Thyroid gland (tissue), 4 donors: ENCODE measurements at regions not wholly inside any gene's neighbourhood (a gene's known extent, or its start where the extent isn't known, plus 50 kb on each side); places are given as distances from the start of the nearest gene placed in this dataset.

Source experiments
- POLR2A ChIP-seq, 2 donors: fragments of 450-650 bp; IDR thresholded peaks; one replicate each; pipeline ENCODE4 v1.6.1; 2017; ENCODE audit warnings: antibody characterized with exemption in 2 of 2, mild to moderate bottlenecking in 2 of 2, moderate library complexity in 1 of 2
- TF ChIP-seq, protein P1 (sequence below), 6 experiments: fragments of 200-600 bp in 3 of 6; fragments of 450-650 bp in 3 of 6; sonication (generic) in 3 of 6; IDR thresholded peaks; one replicate each; pipeline ENCODE4 v1.5.1; 2016 to 2019; ENCODE audit warnings: antibody characterized with exemption in 6 of 6, mild to moderate bottlenecking in 2 of 6, inconsistent platforms in 1 of 6, moderate library complexity in 1 of 6

DNA sequence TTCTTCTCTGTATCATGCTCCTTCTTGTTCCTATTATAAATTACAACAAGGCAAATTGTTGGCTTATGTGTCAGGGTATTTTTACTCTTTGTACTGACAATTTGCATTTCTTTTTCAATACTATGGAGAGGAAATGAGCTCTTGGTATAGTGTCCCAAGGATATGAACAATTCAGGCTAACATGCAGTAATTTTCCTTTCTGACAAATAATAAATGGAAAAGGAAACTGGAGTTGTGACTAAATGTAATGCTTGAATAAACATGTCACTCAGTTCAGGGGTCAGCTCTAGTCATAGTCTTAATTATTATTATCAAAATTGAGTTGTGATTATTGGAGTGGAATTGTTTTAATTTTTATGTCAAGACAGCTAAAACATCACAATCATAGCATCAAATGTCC lies 256.0 kb upstream of the ZPLD1 start:
- TF ChIP-seq, protein P1, sequence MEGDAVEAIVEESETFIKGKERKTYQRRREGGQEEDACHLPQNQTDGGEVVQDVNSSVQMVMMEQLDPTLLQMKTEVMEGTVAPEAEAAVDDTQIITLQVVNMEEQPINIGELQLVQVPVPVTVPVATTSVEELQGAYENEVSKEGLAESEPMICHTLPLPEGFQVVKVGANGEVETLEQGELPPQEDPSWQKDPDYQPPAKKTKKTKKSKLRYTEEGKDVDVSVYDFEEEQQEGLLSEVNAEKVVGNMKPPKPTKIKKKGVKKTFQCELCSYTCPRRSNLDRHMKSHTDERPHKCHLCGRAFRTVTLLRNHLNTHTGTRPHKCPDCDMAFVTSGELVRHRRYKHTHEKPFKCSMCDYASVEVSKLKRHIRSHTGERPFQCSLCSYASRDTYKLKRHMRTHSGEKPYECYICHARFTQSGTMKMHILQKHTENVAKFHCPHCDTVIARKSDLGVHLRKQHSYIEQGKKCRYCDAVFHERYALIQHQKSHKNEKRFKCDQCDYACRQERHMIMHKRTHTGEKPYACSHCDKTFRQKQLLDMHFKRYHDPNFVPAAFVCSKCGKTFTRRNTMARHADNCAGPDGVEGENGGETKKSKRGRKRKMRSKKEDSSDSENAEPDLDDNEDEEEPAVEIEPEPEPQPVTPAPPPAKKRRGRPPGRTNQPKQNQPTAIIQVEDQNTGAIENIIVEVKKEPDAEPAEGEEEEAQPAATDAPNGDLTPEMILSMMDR (IDR thresholded peaks at IDR 0.05) = no peak
- no peak for TF ChIP-seq POLR2A (IDR thresholded peaks at IDR 0.05)
